ENCODE measurements at regions not wholly inside any gene's neighbourhood (a gene's known extent, or its start where the extent isn't known, plus 50 kb on each side); places are given as distances from the start of the nearest gene placed in this dataset.

GRCh38 chr3:126256251-126256650 lies 75.9 kb upstream of the ALDH1L1 start:
- DNase-seq, result no peak
- no peak overlapping the region for H3K4me2 ChIP-seq (ENCODE audit: low read length, poor library complexity, severe bottlenecking)
- H2BK15ac ChIP-seq (ENCODE audit: low read depth, poor library complexity, severe bottlenecking), result peak overlapping the region; percentile 36
- no peak overlapping the region for H4K8ac ChIP-seq (ENCODE audit: low read length)
- no peak overlapping the region for H2BK5ac ChIP-seq (ENCODE audit: low read depth, low read length, poor library complexity, severe bottlenecking)
- 82% methylated on average over 7 of the region's 7 CpGs for WGBS
- H3K18ac ChIP-seq (ENCODE audit: low read depth in 1 of 2, low read length in 2 of 2), result no peak overlapping the region
- no peak overlapping the region for H3K4ac ChIP-seq (ENCODE audit: low read depth in 1 of 2, low read length in 2 of 2)
- peaks cover 12 to 15% of the 10 kb centered on the region in 2 experiments for H3K27me3 ChIP-seq (ENCODE audit: control insufficient read depth in 1 of 2, insufficient read depth in 1 of 2, low read length in 2 of 2)
- H3K4me3 ChIP-seq (ENCODE audit: insufficient read depth in 1 of 2, low read depth in 1 of 2, low read length in 2 of 2), result no peak overlapping the region
- H2BK12ac ChIP-seq (ENCODE audit: low read length in 2 of 2), result no peak overlapping the region
- no peaks in the 10 kb centered on the region for H3K9me3 ChIP-seq (ENCODE audit: control insufficient read depth, low read length)
- no peak overlapping the region for H3K27ac ChIP-seq (ENCODE audit: low read length, poor library complexity, severe bottlenecking)
- H3K9ac ChIP-seq (ENCODE audit: low read length), result no peak overlapping the region
- H3K23ac ChIP-seq (ENCODE audit: low read length in 2 of 2), result no peak overlapping the region
- H3K14ac ChIP-seq (ENCODE audit: low read length in 2 of 2), result no peak overlapping the region
- H3K79me1 ChIP-seq (replicated peaks; ENCODE audit: low read length, poor library complexity, severe bottlenecking), result no peaks in the 10 kb centered on the region
- H3K36me3 ChIP-seq (ENCODE audit: control insufficient read depth in 1 of 2, insufficient read depth in 2 of 2, low read depth in 1 of 2, low read length in 2 of 2), result no peaks in the 10 kb centered on the region
- H4K91ac ChIP-seq (ENCODE audit: low read length), result no peak overlapping the region
- H2AFZ ChIP-seq (ENCODE audit: low read depth, low read length), result no peak overlapping the region
- H2BK120ac ChIP-seq (ENCODE audit: low read depth, low read length), result no peak overlapping the region
- H2AK5ac ChIP-seq (ENCODE audit: low read length, severe bottlenecking), result no peak overlapping the region
- H3K4me1 ChIP-seq (ENCODE audit: control insufficient read depth, insufficient read depth, low read depth, low read length), result no peaks in the 10 kb centered on the region

- no peak overlapping the region for H2BK5ac ChIP-seq (ENCODE audit: low read depth, low read length, poor library complexity, severe bottlenecking)
- no peak overlapping the region for H2BK15ac ChIP-seq (ENCODE audit: low read depth, poor library complexity, severe bottlenecking)
- H3K4me1 ChIP-seq (ENCODE audit: control insufficient read depth, insufficient read depth, low read depth, low read length), result peaks cover 1% of the 10 kb centered on the region
- H2AFZ ChIP-seq (ENCODE audit: low read depth, low read length), result no peak overlapping the region
- no peak overlapping the region for H3K4ac ChIP-seq (ENCODE audit: low read depth in 1 of 2, low read length in 2 of 2)
- WGBS, result 92% methylated on average over 2 of the region's 2 CpGs
- no peak overlapping the region for H2BK120ac ChIP-seq (ENCODE audit: low read depth, low read length)
- H3K36me3 ChIP-seq (ENCODE audit: control insufficient read depth in 1 of 2, insufficient read depth in 2 of 2, low read depth in 1 of 2, low read length in 2 of 2), result no peaks in the 10 kb centered on the region
- no peak for DNase-seq
- peaks cover 3 to 11% of the 10 kb centered on the region in 2 experiments for H3K27me3 ChIP-seq (ENCODE audit: control insufficient read depth in 1 of 2, insufficient read depth in 1 of 2, low read length in 2 of 2)
- no peaks in the 10 kb centered on the region for H3K79me1 ChIP-seq (replicated peaks; ENCODE audit: low read length, poor library complexity, severe bottlenecking)
- H2BK12ac ChIP-seq (ENCODE audit: low read length in 2 of 2), result no peak overlapping the region
- H4K91ac ChIP-seq (ENCODE audit: low read length), result no peak overlapping the region
- H3K18ac ChIP-seq (ENCODE audit: low read depth in 1 of 2, low read length in 2 of 2), result no peak overlapping the region
- H3K4me2 ChIP-seq (ENCODE audit: low read length, poor library complexity, severe bottlenecking), result no peak overlapping the region
- H3K9me3 ChIP-seq (ENCODE audit: control insufficient read depth, low read length), result no peaks in the 10 kb centered on the region
- no peak overlapping the region for H3K4me3 ChIP-seq (ENCODE audit: insufficient read depth in 1 of 2, low read depth in 1 of 2, low read length in 2 of 2)
- H3K9ac ChIP-seq (ENCODE audit: low read length), result no peak overlapping the region
- H3K27ac ChIP-seq (ENCODE audit: low read length, poor library complexity, severe bottlenecking), result no peak overlapping the region
- H3K23ac ChIP-seq (ENCODE audit: low read length in 2 of 2), result no peak overlapping the region
- no peak overlapping the region for H2AK5ac ChIP-seq (ENCODE audit: low read length, severe bottlenecking)
- no peak overlapping the region for H3K14ac ChIP-seq (ENCODE audit: low read length in 2 of 2)
- H4K8ac ChIP-seq (ENCODE audit: low read length), result no peak overlapping the region
Measured at GRCh38 chr3:126253072-126253471, 72.7 kb upstream of the ALDH1L1 start.

GRCh38 chr3:126252373-126252772 lies 72.0 kb upstream of the ALDH1L1 start:
- H3K23ac ChIP-seq (ENCODE audit: low read length in 2 of 2), result no peak overlapping the region
- H2AK5ac ChIP-seq (ENCODE audit: low read length, severe bottlenecking), result no peak overlapping the region
- no peak overlapping the region for H2BK5ac ChIP-seq (ENCODE audit: low read depth, low read length, poor library complexity, severe bottlenecking)
- H3K36me3 ChIP-seq (ENCODE audit: control insufficient read depth in 1 of 2, insufficient read depth in 2 of 2, low read depth in 1 of 2, low read length in 2 of 2), result no peaks in the 10 kb centered on the region
- H3K18ac ChIP-seq (ENCODE audit: low read depth in 1 of 2, low read length in 2 of 2), result no peak overlapping the region
- H3K4me2 ChIP-seq (ENCODE audit: low read length, poor library complexity, severe bottlenecking), result no peak overlapping the region
- 89% methylated on average over 1 of the region's 1 CpG for WGBS
- H2BK120ac ChIP-seq (ENCODE audit: low read depth, low read length), result no peak overlapping the region
- no peak overlapping the region for H4K8ac ChIP-seq (ENCODE audit: low read length)
- H3K14ac ChIP-seq (ENCODE audit: low read length in 2 of 2), result no peak overlapping the region
- peaks cover 3 to 11% of the 10 kb centered on the region in 2 experiments for H3K27me3 ChIP-seq (ENCODE audit: control insufficient read depth in 1 of 2, insufficient read depth in 1 of 2, low read length in 2 of 2)
- no peak overlapping the region for H2BK15ac ChIP-seq (ENCODE audit: low read depth, poor library complexity, severe bottlenecking)
- no peak overlapping the region for H3K9ac ChIP-seq (ENCODE audit: low read length)
- no peak overlapping the region for H3K4me3 ChIP-seq (ENCODE audit: insufficient read depth in 1 of 2, low read depth in 1 of 2, low read length in 2 of 2)
- H2AFZ ChIP-seq (ENCODE audit: low read depth, low read length), result no peak overlapping the region
- peaks cover 1% of the 10 kb centered on the region for H3K4me1 ChIP-seq (ENCODE audit: control insufficient read depth, insufficient read depth, low read depth, low read length)
- no peak overlapping the region for H4K91ac ChIP-seq (ENCODE audit: low read length)
- H3K27ac ChIP-seq (ENCODE audit: low read length, poor library complexity, severe bottlenecking), result no peak overlapping the region
- H3K9me3 ChIP-seq (ENCODE audit: control insufficient read depth, low read length), result no peaks in the 10 kb centered on the region
- H3K4ac ChIP-seq (ENCODE audit: low read depth in 1 of 2, low read length in 2 of 2), result no peak overlapping the region
- H3K79me1 ChIP-seq (replicated peaks; ENCODE audit: low read length, poor library complexity, severe bottlenecking), result no peaks in the 10 kb centered on the region
- no peak for DNase-seq
- H2BK12ac ChIP-seq (ENCODE audit: low read length in 2 of 2), result no peak overlapping the region

- H2BK120ac ChIP-seq (ENCODE audit: low read depth, low read length), result no peak overlapping the region
- H3K27me3 ChIP-seq (ENCODE audit: control insufficient read depth in 1 of 2, insufficient read depth in 1 of 2, low read length in 2 of 2), result peaks cover 10 to 12% of the 10 kb centered on the region in 2 experiments
Measured at GRCh38 chr3:126245811-126246727, 65.7 kb upstream of the ALDH1L1 start.

More at GRCh38 chr3:126245811-126246727, 65.7 kb upstream of the ALDH1L1 start:
- Histone ChIP-seq H3K79me1 (replicated peaks; ENCODE audit: low read length, poor library complexity, severe bottlenecking) (no peaks in the 10 kb centered on the region), H2AFZ (ENCODE audit: low read depth, low read length) (no peak overlapping the region), H3K4me2 (ENCODE audit: low read length, poor library complexity, severe bottlenecking) (no peak overlapping the region), H4K91ac (ENCODE audit: low read length) (peak overlapping the region; percentile 37), H3K23ac (ENCODE audit: low read length in 2 of 2) (no peak overlapping the region), H2BK12ac (ENCODE audit: low read length in 2 of 2) (no peak overlapping the region), H3K4me1 (ENCODE audit: control insufficient read depth, insufficient read depth, low read depth, low read length) (peaks cover 1% of the 10 kb centered on the region), H3K36me3 (ENCODE audit: control insufficient read depth in 1 of 2, insufficient read depth in 2 of 2, low read depth in 1 of 2, low read length in 2 of 2) (no peaks in the 10 kb centered on the region), H2BK15ac (ENCODE audit: low read depth, poor library complexity, severe bottlenecking) (no peak overlapping the region), H3K4ac (ENCODE audit: low read depth in 1 of 2, low read length in 2 of 2) (no peak overlapping the region), H2AK5ac (ENCODE audit: low read length, severe bottlenecking) (no peak overlapping the region), H3K9me3 (ENCODE audit: control insufficient read depth, low read length) (peaks cover 5% of the 10 kb centered on the region), H3K9ac (ENCODE audit: low read length) (no peak overlapping the region), H2BK5ac (ENCODE audit: low read depth, low read length, poor library complexity, severe bottlenecking) (no peak overlapping the region), H3K18ac (ENCODE audit: low read depth in 1 of 2, low read length in 2 of 2) (no peak overlapping the region), H3K4me3 (ENCODE audit: insufficient read depth in 1 of 2, low read depth in 1 of 2, low read length in 2 of 2) (no peak overlapping the region), H3K14ac (ENCODE audit: low read length in 2 of 2) (no peak overlapping the region), H3K27ac (ENCODE audit: low read length, poor library complexity, severe bottlenecking) (no peak overlapping the region), H4K8ac (ENCODE audit: low read length) (no peak overlapping the region)
- 64% methylated on average over 14 of the region's 14 CpGs for WGBS
- peak; percentile 65 for DNase-seq

Data from mesenchymal stem cell (in vitro differentiated cells and primary cell).